ENCODE measurements at regions not wholly inside any gene's neighbourhood (a gene's known extent, or its start where the extent isn't known, plus 50 kb on each side); places are given as distances from the start of the nearest gene placed in this dataset.

GRCh38 chr2:16191431-16192200, 251.3 kb downstream of the MYCN start:
- no peak overlapping the region for H3K4me3 ChIP-seq (ENCODE audit: low read depth in 1 of 5, low read length in 5 of 5)
- H3K27ac ChIP-seq (ENCODE audit: low read depth, low read length) = no peak overlapping the region
- H3K36me3 ChIP-seq (ENCODE audit: control insufficient read depth in 5 of 5, insufficient read depth in 5 of 5, low read length in 5 of 5) = no peaks in the 10 kb centered on the region
- H3K4me1 ChIP-seq (ENCODE audit: control insufficient read depth in 5 of 5, insufficient read depth in 5 of 5, low read length in 5 of 5) = no peaks in the 10 kb centered on the region
- H3K27me3 ChIP-seq (ENCODE audit: control insufficient read depth in 5 of 5, insufficient read depth in 4 of 5, low read length in 5 of 5) = no peaks in the 10 kb centered on the region
- H3K9me3 ChIP-seq (ENCODE audit: control insufficient read depth in 5 of 5, low read length in 5 of 5) = peaks cover 0 to 5% (median 0%) of the 10 kb centered on the region in 5 donors
- H3K9ac ChIP-seq (ENCODE audit: low read length in 5 of 5) = no peak overlapping the region

GRCh38 chr2:16190446-16191270, 250.3 kb downstream of the MYCN start:
- Histone ChIP-seq H3K9ac (ENCODE audit: low read length in 5 of 5) (no peak overlapping the region), H3K9me3 (ENCODE audit: control insufficient read depth in 5 of 5, low read length in 5 of 5) (peaks cover 0 to 5% (median 0%) of the 10 kb centered on the region in 5 donors), H3K27ac (ENCODE audit: low read depth, low read length) (no peak overlapping the region), H3K4me1 (ENCODE audit: control insufficient read depth in 5 of 5, insufficient read depth in 5 of 5, low read length in 5 of 5) (no peaks in the 10 kb centered on the region), H3K27me3 (ENCODE audit: control insufficient read depth in 5 of 5, insufficient read depth in 4 of 5, low read length in 5 of 5) (peaks cover 0 to 4% (median 0%) of the 10 kb centered on the region in 5 donors), H3K4me3 (ENCODE audit: low read depth in 1 of 5, low read length in 5 of 5) (no peak overlapping the region), H3K36me3 (ENCODE audit: control insufficient read depth in 5 of 5, insufficient read depth in 5 of 5, low read length in 5 of 5) (no peaks in the 10 kb centered on the region)

GRCh38 chr2:16189836-16190160, 249.4 kb downstream of the MYCN start:
- no peaks in the 10 kb centered on the region for H3K36me3 ChIP-seq (ENCODE audit: control insufficient read depth in 5 of 5, insufficient read depth in 5 of 5, low read length in 5 of 5)
- H3K4me3 ChIP-seq (ENCODE audit: low read depth in 1 of 5, low read length in 5 of 5) = no peak overlapping the region
- no peak overlapping the region for H3K9ac ChIP-seq (ENCODE audit: low read length in 5 of 5)
- no peaks in the 10 kb centered on the region for H3K4me1 ChIP-seq (ENCODE audit: control insufficient read depth in 5 of 5, insufficient read depth in 5 of 5, low read length in 5 of 5)
- H3K27ac ChIP-seq (ENCODE audit: low read depth, low read length) = no peak overlapping the region
- H3K27me3 ChIP-seq (ENCODE audit: control insufficient read depth in 5 of 5, insufficient read depth in 4 of 5, low read length in 5 of 5) = peaks cover 0 to 4% (median 0%) of the 10 kb centered on the region in 5 donors
- H3K9me3 ChIP-seq (ENCODE audit: control insufficient read depth in 5 of 5, low read length in 5 of 5) = peaks cover 0 to 5% (median 0%) of the 10 kb centered on the region in 5 donors

- Histone ChIP-seq H3K4me1 (ENCODE audit: control insufficient read depth in 5 of 5, insufficient read depth in 5 of 5, low read length in 5 of 5) (no peaks in the 10 kb centered on the region), H3K36me3 (ENCODE audit: control insufficient read depth in 5 of 5, insufficient read depth in 5 of 5, low read length in 5 of 5) (no peaks in the 10 kb centered on the region), H3K9me3 (ENCODE audit: control insufficient read depth in 5 of 5, low read length in 5 of 5) (peaks cover 0 to 5% (median 0%) of the 10 kb centered on the region in 5 donors), H3K4me3 (ENCODE audit: low read depth in 1 of 5, low read length in 5 of 5) (no peak overlapping the region), H3K27me3 (ENCODE audit: control insufficient read depth in 5 of 5, insufficient read depth in 4 of 5, low read length in 5 of 5) (peaks cover 0 to 4% (median 0%) of the 10 kb centered on the region in 5 donors), H3K27ac (ENCODE audit: low read depth, low read length) (no peak overlapping the region), H3K9ac (ENCODE audit: low read length in 5 of 5) (no peak overlapping the region)
Observed at GRCh38 chr2:16189029-16189835, 248.9 kb downstream of the MYCN start.

DNA sequence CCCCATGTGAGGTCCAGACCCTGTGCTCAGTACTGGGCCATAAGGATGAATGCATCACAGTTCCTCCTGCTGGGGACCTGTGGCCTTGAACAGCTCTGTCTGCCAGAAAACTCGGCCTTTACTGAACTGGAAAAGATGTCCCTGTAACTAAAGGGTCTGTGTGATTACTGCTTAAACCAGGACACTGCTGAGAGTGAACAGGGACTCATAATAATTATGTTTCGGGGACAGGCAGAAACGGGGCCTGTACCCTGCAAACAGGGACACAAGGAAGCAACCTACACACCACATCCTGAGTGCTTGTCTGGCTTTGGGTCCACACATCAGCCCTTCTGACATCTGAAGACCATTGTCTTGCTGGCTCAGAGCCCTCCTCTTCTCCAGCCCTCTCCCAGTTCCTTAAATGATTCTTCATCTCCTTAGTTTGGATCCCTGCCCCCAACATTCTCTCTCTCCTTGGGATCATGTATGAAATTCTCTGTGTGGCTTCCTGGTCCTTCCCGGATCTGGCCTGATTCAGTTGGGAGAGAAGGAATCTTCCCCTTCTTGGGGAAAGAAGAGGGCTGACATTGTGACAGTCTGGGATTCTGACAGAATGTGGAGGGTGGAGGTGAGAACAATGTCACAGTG, 248.0 kb downstream of the MYCN start:
- no peaks in the 10 kb centered on the region for H3K9me3 ChIP-seq (ENCODE audit: control insufficient read depth in 5 of 5, low read length in 5 of 5)
- no peak overlapping the region for H3K4me3 ChIP-seq (ENCODE audit: low read depth in 1 of 5, low read length in 5 of 5)
- H3K27me3 ChIP-seq (ENCODE audit: control insufficient read depth in 5 of 5, insufficient read depth in 4 of 5, low read length in 5 of 5) = peaks cover 0 to 4% (median 0%) of the 10 kb centered on the region in 5 donors
- H3K9ac ChIP-seq (ENCODE audit: low read length in 5 of 5) = no peak overlapping the region
- no peak overlapping the region for H3K27ac ChIP-seq (ENCODE audit: low read depth, low read length)
- H3K4me1 ChIP-seq (ENCODE audit: control insufficient read depth in 5 of 5, insufficient read depth in 5 of 5, low read length in 5 of 5) = no peaks in the 10 kb centered on the region
- no peaks in the 10 kb centered on the region for H3K36me3 ChIP-seq (ENCODE audit: control insufficient read depth in 5 of 5, insufficient read depth in 5 of 5, low read length in 5 of 5)

DNA sequence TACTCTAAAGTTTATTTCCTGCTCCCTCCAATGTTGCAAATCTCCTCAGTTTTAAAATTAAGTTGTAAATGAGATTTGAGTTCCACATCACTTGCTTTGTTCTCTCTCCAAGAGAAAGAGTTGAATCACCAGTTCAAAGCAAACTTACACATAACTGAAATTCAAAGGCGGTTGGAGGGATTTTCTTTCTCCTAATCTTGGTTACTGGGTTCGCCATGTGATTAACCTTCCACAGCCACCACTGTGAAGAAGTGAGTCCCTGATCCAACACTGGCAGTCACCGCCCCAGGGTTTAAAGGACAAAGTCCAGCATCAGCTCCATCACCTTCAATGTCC, 247.1 kb downstream of the MYCN start:
- no peak overlapping the region for H3K27ac ChIP-seq (ENCODE audit: low read depth, low read length)
- no peaks in the 10 kb centered on the region for H3K9me3 ChIP-seq (ENCODE audit: control insufficient read depth in 5 of 5, low read length in 5 of 5)
- peaks cover 0 to 4% (median 0%) of the 10 kb centered on the region in 5 donors for H3K27me3 ChIP-seq (ENCODE audit: control insufficient read depth in 5 of 5, insufficient read depth in 4 of 5, low read length in 5 of 5)
- no peak overlapping the region for H3K9ac ChIP-seq (ENCODE audit: low read length in 5 of 5)
- no peaks in the 10 kb centered on the region for H3K4me1 ChIP-seq (ENCODE audit: control insufficient read depth in 5 of 5, insufficient read depth in 5 of 5, low read length in 5 of 5)
- no peak overlapping the region for H3K4me3 ChIP-seq (ENCODE audit: low read depth in 1 of 5, low read length in 5 of 5)
- no peaks in the 10 kb centered on the region for H3K36me3 ChIP-seq (ENCODE audit: control insufficient read depth in 5 of 5, insufficient read depth in 5 of 5, low read length in 5 of 5)

GRCh38 chr2:16186661-16187481, 246.5 kb downstream of the MYCN start:
- Histone ChIP-seq H3K27me3 (ENCODE audit: control insufficient read depth in 5 of 5, insufficient read depth in 4 of 5, low read length in 5 of 5) (peaks cover 0 to 4% (median 0%) of the 10 kb centered on the region in 5 donors), H3K4me1 (ENCODE audit: control insufficient read depth in 5 of 5, insufficient read depth in 5 of 5, low read length in 5 of 5) (no peaks in the 10 kb centered on the region), H3K9ac (ENCODE audit: low read length in 5 of 5) (no peak overlapping the region), H3K4me3 (ENCODE audit: low read depth in 1 of 5, low read length in 5 of 5) (no peak overlapping the region), H3K9me3 (ENCODE audit: control insufficient read depth in 5 of 5, low read length in 5 of 5) (no peaks in the 10 kb centered on the region), H3K27ac (ENCODE audit: low read depth, low read length) (no peak overlapping the region), H3K36me3 (ENCODE audit: control insufficient read depth in 5 of 5, insufficient read depth in 5 of 5, low read length in 5 of 5) (no peaks in the 10 kb centered on the region)

GRCh38 chr2:16185801-16186272, 245.5 kb downstream of the MYCN start:
- Histone ChIP-seq H3K4me1 (ENCODE audit: control insufficient read depth in 5 of 5, insufficient read depth in 5 of 5, low read length in 5 of 5) (peaks cover 0 to 3% (median 0%) of the 10 kb centered on the region in 5 donors), H3K4me3 (ENCODE audit: low read depth in 1 of 5, low read length in 5 of 5) (no peak overlapping the region), H3K9ac (ENCODE audit: low read length in 5 of 5) (no peak overlapping the region), H3K27me3 (ENCODE audit: control insufficient read depth in 5 of 5, insufficient read depth in 4 of 5, low read length in 5 of 5) (peaks cover 0 to 4% (median 0%) of the 10 kb centered on the region in 5 donors), H3K9me3 (ENCODE audit: control insufficient read depth in 5 of 5, low read length in 5 of 5) (no peaks in the 10 kb centered on the region), H3K27ac (ENCODE audit: low read depth, low read length) (no peak overlapping the region), H3K36me3 (ENCODE audit: control insufficient read depth in 5 of 5, insufficient read depth in 5 of 5, low read length in 5 of 5) (no peaks in the 10 kb centered on the region)
